ENCODE measurements at regions not wholly inside any gene's neighbourhood (a gene's known extent, or its start where the extent isn't known, plus 50 kb on each side); places are given as distances from the start of the nearest gene placed in this dataset.

- H3K4me3 ChIP-seq (ENCODE audit: low read depth, low read length), result no peak overlapping the region
- no peak for TF ChIP-seq CTCF (IDR thresholded peaks at IDR 0.05; ENCODE audit: insufficient read depth, low read depth, low read length)
- no peak for DNase-seq (ENCODE audit: low read depth)
Measured at GRCh38 chr10:78776756-78777155, 292.0 kb upstream of the ZMIZ1 start.

GRCh38 chr10:78777466-78777865 is 291.3 kb upstream of the ZMIZ1 start:
- DNase-seq (ENCODE audit: low read depth), result peak; percentile 78
- no peak for TF ChIP-seq CTCF (IDR thresholded peaks at IDR 0.05; ENCODE audit: insufficient read depth, low read depth, low read length)
- no peak overlapping the region for H3K4me3 ChIP-seq (ENCODE audit: low read depth, low read length)

GRCh38 chr10:78777867-78778266 is 290.9 kb upstream of the ZMIZ1 start:
- H3K4me3 ChIP-seq (ENCODE audit: low read depth, low read length), result no peak overlapping the region
- TF ChIP-seq CTCF (IDR thresholded peaks at IDR 0.05; ENCODE audit: insufficient read depth, low read depth, low read length), result no peak
- DNase-seq (ENCODE audit: low read depth), result peak; percentile 54

GRCh38 chr10:78778444-78779338 is 290.1 kb upstream of the ZMIZ1 start:
- TF ChIP-seq CTCF (IDR thresholded peaks at IDR 0.05; ENCODE audit: insufficient read depth, low read depth, low read length), result no peak
- DNase-seq (ENCODE audit: low read depth), result no peak
- H3K4me3 ChIP-seq (ENCODE audit: low read depth, low read length), result no peak overlapping the region

GRCh38 chr10:78779339-78779955 is 289.3 kb upstream of the ZMIZ1 start:
- DNase-seq (ENCODE audit: low read depth), result no peak
- H3K4me3 ChIP-seq (ENCODE audit: low read depth, low read length), result no peak overlapping the region
- TF ChIP-seq CTCF (IDR thresholded peaks at IDR 0.05; ENCODE audit: insufficient read depth, low read depth, low read length), result no peak

GRCh38 chr10:78780551-78780961 is 288.2 kb upstream of the ZMIZ1 start:
- no peak for TF ChIP-seq CTCF (IDR thresholded peaks at IDR 0.05; ENCODE audit: insufficient read depth, low read depth, low read length)
- DNase-seq (ENCODE audit: low read depth), result no peak
- H3K4me3 ChIP-seq (ENCODE audit: low read depth, low read length), result no peak overlapping the region

Measured in fibroblast of villous mesenchyme (primary cell).